Cardiac muscle cell (in vitro differentiated cells and primary cell): ENCODE measurements at regions not wholly inside any gene's neighbourhood (a gene's known extent, or its start where the extent isn't known, plus 50 kb on each side); places are given as distances from the start of the nearest gene placed in this dataset.
A peak's percentile ranks its signal among the peaks of the same experiment; 100 is the strongest.

Experiments used
- DNase-seq, 2 donors: peaks; one replicate each; pipeline versions ENCODE4 v3.0.0 to v3.0.0-alpha.2; 2010 to 2017; ENCODE audit warnings: low read depth in 1 of 2, low spot score in 1 of 2
- H3K27ac ChIP-seq: fragments of 200-600 bp; sonication (generic); 2 replicates; pipeline ENCODE4 v1.5.1; 2016
- H3K27me3 ChIP-seq: fragments of 200-600 bp; sonication (generic); 2 replicates; pipeline ENCODE4 v1.6.0; 2016; ENCODE audit warnings: control low read depth
- H3K36me3 ChIP-seq: fragments of 200-600 bp; sonication (generic); 2 replicates; pipeline ENCODE4 v1.5.1; 2016; ENCODE audit warnings: control low read depth
- H3K4me1 ChIP-seq: fragments of 200-600 bp; sonication (generic); 2 replicates; pipeline ENCODE4 v1.8.1; 2017; ENCODE audit warnings: low read depth, mild to moderate bottlenecking, mixed run types
- H3K4me3 ChIP-seq: fragments of 200-600 bp; sonication (generic); 2 replicates; pipeline ENCODE4 v1.5.1; 2016; ENCODE audit warnings: mild to moderate bottlenecking
- H3K9me3 ChIP-seq: fragments of 200-600 bp; sonication (generic); 2 replicates; pipeline ENCODE4 v1.5.1; 2017; ENCODE audit warnings: low read depth, mild to moderate bottlenecking, control low read depth
- TF ChIP-seq, protein P1 (sequence below): IDR thresholded peaks from 2 replicates; pipeline ENCODE4 v1.5.1; 2012; ENCODE audit warnings: low read depth, mild to moderate bottlenecking, low read length

DNA sequence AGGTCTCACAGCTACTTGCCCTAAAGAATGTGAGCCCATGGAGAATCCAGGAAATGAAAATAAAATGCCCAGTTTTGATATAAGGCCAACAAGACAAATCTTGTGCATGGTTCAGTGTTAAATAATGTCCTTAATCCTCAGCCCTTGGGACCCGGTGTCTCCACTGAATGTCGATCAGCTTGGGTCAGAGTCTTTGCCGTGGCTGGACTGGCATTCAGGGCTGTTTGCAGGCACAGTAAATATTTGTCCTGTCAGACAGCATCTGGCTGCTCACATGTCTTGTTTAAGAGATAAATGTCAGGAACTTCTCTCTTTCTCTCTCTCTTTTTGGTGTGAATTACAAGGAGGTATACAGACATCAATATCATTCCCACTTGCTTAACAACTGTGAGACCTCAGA, 452.5 kb downstream of the FUT8 start:
- no peak overlapping the region for H3K27ac ChIP-seq
- H3K27me3 ChIP-seq, result no peaks in the 10 kb centered on the region
- TF ChIP-seq, protein P1, sequence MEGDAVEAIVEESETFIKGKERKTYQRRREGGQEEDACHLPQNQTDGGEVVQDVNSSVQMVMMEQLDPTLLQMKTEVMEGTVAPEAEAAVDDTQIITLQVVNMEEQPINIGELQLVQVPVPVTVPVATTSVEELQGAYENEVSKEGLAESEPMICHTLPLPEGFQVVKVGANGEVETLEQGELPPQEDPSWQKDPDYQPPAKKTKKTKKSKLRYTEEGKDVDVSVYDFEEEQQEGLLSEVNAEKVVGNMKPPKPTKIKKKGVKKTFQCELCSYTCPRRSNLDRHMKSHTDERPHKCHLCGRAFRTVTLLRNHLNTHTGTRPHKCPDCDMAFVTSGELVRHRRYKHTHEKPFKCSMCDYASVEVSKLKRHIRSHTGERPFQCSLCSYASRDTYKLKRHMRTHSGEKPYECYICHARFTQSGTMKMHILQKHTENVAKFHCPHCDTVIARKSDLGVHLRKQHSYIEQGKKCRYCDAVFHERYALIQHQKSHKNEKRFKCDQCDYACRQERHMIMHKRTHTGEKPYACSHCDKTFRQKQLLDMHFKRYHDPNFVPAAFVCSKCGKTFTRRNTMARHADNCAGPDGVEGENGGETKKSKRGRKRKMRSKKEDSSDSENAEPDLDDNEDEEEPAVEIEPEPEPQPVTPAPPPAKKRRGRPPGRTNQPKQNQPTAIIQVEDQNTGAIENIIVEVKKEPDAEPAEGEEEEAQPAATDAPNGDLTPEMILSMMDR, result no peak
- no peak for DNase-seq
- H3K4me1 ChIP-seq, result no peaks in the 10 kb centered on the region
- H3K36me3 ChIP-seq, result no peaks in the 10 kb centered on the region
- H3K9me3 ChIP-seq, result no peaks in the 10 kb centered on the region
- no peak overlapping the region for H3K4me3 ChIP-seq

DNA sequence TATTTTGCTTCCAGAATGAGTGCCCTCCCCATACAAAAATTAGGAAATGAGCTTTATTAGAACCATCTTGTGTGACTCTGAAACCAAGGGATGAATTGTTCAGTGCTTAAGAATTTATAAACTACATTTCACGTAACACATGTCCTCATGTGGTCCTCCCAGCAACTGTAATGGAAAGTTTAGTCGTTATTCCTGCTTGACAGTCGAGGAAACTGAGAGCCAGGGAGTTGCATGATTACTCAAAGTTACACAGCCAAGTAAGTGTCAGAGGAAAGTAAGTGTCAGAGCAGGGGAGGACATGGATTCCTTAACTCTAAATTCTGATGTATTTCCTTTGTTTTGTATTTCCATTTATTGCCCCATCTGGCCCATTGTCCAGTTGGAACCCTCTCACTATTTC, 453.9 kb downstream of the FUT8 start:
- Histone ChIP-seq H3K36me3 (no peaks in the 10 kb centered on the region), H3K27me3 (no peaks in the 10 kb centered on the region), H3K27ac (no peak overlapping the region), H3K4me1 (no peaks in the 10 kb centered on the region), H3K4me3 (no peak overlapping the region), H3K9me3 (no peaks in the 10 kb centered on the region)
- TF ChIP-seq, protein P1, result no peak
- DNase-seq, result peak in 1 of 2 donors; percentile 11

DNA sequence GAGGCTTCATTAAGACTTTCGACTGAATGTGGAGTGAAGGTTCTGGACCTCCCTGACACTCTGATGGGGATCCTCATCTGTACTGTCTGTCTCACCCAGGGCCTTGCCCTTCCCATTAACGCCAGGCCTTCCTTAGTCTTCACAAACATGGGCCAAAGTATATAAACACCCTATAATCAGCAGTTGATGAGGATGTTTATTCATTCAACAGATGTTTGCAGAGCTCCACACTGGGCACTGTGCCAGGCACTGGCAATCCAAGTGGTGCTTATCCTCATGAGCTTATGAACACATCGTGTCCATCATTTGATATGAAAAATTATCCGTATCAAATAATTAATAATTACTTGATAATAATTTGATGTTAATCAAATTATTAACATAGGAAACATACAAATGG, 454.4 kb downstream of the FUT8 start:
- peak in 1 of 2 donors; percentile 16 for DNase-seq

DNA sequence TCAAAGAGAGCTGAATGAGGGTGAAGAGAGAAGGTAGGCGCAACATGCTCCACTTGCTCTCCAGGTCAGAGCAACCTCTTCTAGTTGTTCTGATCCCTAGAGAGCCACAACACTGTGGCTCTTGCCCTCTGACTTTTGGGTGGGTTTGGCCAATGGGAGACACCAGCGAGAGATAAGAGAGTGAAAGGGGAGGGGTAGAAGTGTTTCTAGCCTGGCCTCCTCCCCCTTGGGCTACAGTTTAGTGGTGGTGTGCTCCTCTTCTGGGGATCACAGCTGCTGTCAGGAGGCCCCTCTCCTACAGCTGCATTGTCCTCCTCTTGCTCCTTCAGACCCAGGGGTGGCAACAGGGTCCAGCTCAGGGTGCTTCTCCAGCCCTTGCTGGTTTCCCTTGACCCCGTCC, 454.8 kb downstream of the FUT8 start:
- Histone ChIP-seq H3K9me3 (no peaks in the 10 kb centered on the region), H3K4me1 (no peaks in the 10 kb centered on the region), H3K27ac (no peak overlapping the region), H3K27me3 (no peaks in the 10 kb centered on the region), H3K4me3 (no peak overlapping the region), H3K36me3 (no peaks in the 10 kb centered on the region)
- TF ChIP-seq, protein P1, result no peak
- DNase-seq, result no peak

More for the DNA sequence above, 454.4 kb downstream of the FUT8 start:
- H3K27me3 ChIP-seq, result no peaks in the 10 kb centered on the region
- TF ChIP-seq, protein P1, result no peak
- H3K4me3 ChIP-seq, result no peak overlapping the region
- no peaks in the 10 kb centered on the region for H3K4me1 ChIP-seq
- H3K27ac ChIP-seq, result no peak overlapping the region
- H3K9me3 ChIP-seq, result no peaks in the 10 kb centered on the region
- H3K36me3 ChIP-seq, result no peaks in the 10 kb centered on the region

DNA sequence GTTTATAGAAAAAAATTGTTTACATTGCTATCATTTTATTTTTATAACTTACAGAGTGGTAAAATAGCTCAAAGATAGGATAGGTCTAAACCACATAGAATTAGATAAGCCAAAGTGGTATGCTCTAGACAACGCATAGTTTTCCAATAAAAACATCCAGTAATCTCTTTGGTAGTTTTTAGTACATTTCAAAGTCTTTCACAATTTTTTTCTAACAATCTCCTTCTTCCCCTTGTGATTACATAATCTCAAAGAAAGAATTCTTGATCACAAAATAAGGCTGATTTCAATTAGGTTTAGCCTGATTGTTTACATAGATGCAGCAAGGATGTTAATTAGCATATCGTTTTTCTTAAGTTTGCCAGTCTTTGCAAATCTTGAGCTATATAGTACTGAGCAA, 460.0 kb downstream of the FUT8 start:
- Histone ChIP-seq H3K9me3 (no peaks in the 10 kb centered on the region), H3K4me3 (no peak overlapping the region), H3K27me3 (no peaks in the 10 kb centered on the region), H3K36me3 (no peaks in the 10 kb centered on the region), H3K4me1 (no peaks in the 10 kb centered on the region), H3K27ac (no peak overlapping the region)
- TF ChIP-seq, protein P1, result no peak
- DNase-seq, result peak in 1 of 2 donors; percentile 57

DNA sequence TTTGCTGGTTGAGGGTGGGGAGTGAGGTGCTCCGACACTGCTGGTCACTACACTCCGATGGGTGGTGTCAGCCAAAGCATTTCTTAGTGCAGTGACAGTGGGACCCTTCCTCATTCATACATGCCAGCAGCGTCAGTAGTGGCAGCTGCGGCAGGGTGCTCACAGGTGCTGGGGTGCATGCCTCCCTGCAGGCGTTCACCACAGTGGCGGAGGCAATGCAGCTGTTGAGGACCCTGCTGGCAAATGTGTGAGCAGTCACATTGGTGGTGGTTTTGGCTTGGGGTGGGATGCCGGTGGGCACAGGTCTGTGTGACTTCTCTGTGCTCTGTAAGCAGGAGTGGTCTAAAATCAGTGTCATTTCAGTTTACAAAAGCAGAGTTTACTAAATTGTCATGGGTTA, 464.6 kb downstream of the FUT8 start:
- H3K4me1 ChIP-seq, result no peaks in the 10 kb centered on the region
- no peaks in the 10 kb centered on the region for H3K9me3 ChIP-seq
- no peak overlapping the region for H3K4me3 ChIP-seq
- H3K27ac ChIP-seq, result no peak overlapping the region
- TF ChIP-seq, protein P1, result no peak
- no peak for DNase-seq
- H3K36me3 ChIP-seq, result no peaks in the 10 kb centered on the region
- H3K27me3 ChIP-seq, result no peaks in the 10 kb centered on the region
